Posterior vena cava (tissue), 2 donors: ENCODE measurements at regions not wholly inside any gene's neighbourhood (a gene's known extent, or its start where the extent isn't known, plus 50 kb on each side); places are given as distances from the start of the nearest gene placed in this dataset.

Source experiments
- DNase-seq: peaks from one replicate; pipeline ENCODE4 v3.0.0-alpha.2; 2020; ENCODE audit warnings: low spot score
- intact Hi-C, 2 donors: fragments of 100-400 bp; cut with DNase I; formaldehyde crosslinking; loops; one replicate each; pipeline versions ENCODE4 v1.14.1 to v1.14.2; 2022 to 2023
- donor health status: DM: yes; HTN: yes; CAD: no.
- donor health status: DM: yes; HTN: yes; CAD: no.

GRCh38 chr12:127194176-127194575 is 1072.8 kb upstream of the TMEM132C start:
- intact Hi-C loops, result no loop called here
- no peak for DNase-seq

DNA sequence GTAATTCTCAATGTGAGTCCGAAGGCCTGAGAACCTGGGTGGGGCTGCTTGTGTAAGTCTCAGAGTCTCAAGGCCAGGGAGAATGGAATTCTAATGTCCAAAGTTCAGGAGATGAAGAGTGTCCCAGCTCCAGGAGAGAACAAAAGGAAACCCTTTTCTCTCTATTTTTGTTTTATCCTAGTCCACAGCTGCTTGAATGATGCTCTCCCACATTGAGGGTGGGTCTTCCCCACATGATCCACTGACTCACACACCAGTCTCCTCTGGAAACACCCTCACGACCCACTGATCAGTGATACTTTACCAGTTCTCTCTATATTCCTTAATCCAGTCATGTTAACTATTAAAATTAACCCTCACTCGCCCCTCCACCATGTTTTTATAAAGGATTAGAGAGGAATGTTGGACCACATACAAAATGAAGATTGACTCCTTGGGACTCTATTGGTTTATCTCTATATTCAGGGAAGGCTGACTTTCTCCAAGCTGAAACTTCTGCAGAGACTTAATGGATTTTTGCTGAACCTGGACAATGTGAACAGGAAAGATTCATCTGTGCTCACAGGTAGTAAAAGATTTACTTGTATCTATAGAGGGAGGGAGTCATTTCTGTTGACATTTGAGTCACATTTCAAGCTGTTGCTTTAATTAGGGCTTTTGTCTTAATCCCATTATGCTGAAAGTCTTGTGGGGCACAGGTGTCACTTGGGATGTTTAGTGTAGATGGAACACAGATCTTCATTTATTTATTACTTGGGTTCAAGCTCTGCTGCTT is 1061.0 kb upstream of the TMEM132C start:
- DNase-seq, result no peak
- intact Hi-C loops, result no loop called here

- intact Hi-C loops, result no loop called here
- no peak for DNase-seq
Measured at GRCh38 chr12:127209318-127209717, 1057.7 kb upstream of the TMEM132C start.

GRCh38 chr12:127214186-127214585 is 1052.8 kb upstream of the TMEM132C start:
- intact Hi-C loops, result no loop called here
- no peak for DNase-seq

- intact Hi-C loops, result no loop called here
- DNase-seq, result no peak
Measured at GRCh38 chr12:127223011-127223410, 1044.0 kb upstream of the TMEM132C start.

GRCh38 chr12:127223731-127224130 is 1043.2 kb upstream of the TMEM132C start:
- intact Hi-C loops, result no loop called here
- no peak for DNase-seq

DNA sequence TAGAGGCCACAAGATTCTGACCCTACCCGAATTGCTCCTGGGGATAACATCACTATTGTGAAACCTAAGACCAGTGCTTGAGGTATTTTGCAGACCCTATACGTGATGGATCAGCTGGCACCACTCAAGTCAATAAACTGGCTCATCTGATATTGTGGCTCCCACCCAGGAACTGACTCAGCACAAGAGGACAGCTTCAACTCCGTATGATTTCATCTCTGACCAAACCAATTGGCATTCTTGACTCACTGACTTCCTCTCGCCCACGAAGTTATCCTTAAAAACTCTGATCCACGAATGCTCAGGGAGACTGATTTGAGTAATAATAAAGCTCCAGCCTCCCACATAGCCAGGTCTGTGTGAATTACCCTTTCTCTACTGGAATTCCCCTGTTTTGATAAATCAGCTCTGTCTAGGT is 1036.1 kb upstream of the TMEM132C start:
- intact Hi-C loops, result no loop called here
- no peak for DNase-seq

GRCh38 chr12:127231371-127231770 is 1035.6 kb upstream of the TMEM132C start:
- intact Hi-C loops, result no loop called here
- no peak for DNase-seq

- intact Hi-C loops, result no loop called here
- DNase-seq, result no peak
Measured at GRCh38 chr12:127233016-127233415, 1034.0 kb upstream of the TMEM132C start.

DNA sequence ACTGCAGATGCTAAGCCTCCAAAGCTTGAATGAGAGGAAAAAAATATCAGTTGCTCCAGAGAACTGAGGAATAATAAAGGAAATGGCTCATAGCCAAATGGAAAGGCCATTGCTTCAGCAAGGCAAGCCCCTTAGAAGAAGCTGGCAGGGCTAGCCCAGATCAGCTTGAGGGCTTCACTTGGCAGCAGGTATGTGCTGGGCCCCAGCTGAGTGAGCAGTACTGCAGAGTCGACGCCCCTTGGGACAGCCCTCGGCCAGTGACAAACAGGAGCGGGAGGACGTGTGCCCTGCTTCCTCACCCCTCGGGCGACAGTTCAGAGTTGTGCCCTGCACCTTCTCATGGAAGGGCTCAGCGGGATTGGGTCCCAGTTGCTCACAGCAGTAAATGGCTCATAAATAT is 1031.2 kb upstream of the TMEM132C start:
- intact Hi-C loops, result no loop called here
- DNase-seq, result no peak

DNA sequence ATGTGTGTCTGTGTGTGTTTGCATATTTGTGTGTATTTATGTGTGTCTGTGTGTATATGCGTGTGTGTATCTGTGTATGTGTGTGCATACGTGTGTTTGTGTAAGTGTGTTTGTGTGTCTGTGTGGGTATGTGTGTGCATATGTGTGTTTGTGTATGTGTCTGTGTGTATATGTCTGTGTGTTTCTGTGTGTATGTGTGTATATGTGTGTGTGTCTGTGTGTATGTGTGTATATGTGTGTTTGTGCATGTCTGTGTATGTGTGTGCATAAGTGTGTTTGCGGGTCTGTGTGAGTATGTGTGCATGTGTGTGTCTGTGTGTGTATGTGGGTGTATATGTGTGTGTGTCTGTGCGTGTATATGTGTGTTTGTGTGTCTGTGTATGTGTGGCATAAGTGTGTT is 1030.5 kb upstream of the TMEM132C start:
- intact Hi-C loops, result no loop called here
- no peak for DNase-seq

- DNase-seq, result no peak
- intact Hi-C loops, result no loop called here
Measured at GRCh38 chr12:127237151-127237550, 1029.8 kb upstream of the TMEM132C start.

DNA sequence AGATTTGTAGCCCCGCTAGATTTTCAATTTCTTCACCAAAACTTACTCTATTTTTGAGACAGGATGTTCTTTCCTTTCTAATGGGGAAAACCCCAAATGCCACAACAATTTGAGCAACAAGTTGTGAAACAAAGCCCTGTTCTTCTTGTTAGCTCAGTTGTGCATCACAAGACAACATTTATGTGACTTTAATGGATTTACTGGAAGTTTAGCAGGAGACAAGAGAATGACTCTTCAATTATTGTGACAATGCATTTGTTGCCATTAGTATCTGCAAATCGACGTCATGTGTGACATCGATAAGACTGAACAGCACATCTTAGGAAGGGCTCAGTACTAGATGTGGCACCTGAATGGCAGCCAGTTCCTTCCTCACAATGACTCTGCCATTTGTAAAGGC is 1028.9 kb upstream of the TMEM132C start:
- intact Hi-C loops, result no loop called here
- DNase-seq, result no peak

DNA sequence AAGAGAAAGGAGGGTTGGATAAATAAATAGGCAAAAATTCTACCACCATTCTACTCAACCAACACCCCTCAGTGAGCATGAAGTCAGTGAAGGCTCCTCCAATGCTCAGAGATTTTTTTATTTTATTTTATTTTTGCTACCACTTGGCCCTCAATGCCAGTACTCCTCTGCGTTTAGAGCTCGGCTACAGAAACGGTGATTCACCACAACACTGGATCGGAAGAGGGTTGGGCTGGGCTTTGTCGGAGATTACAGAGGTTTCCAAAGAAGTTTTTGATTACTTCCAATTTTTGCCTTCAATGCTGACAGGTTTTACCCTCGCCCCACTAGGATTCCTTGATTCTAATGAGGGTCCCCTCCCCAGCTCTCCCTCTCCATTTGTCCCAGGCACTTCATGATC is 1027.2 kb upstream of the TMEM132C start:
- intact Hi-C loops, result no loop called here
- DNase-seq, result no peak

- intact Hi-C loops, result no loop called here
- DNase-seq, result no peak
Measured at GRCh38 chr12:127240249-127240929, 1026.6 kb upstream of the TMEM132C start.

- intact Hi-C loops, result no loop called here
- DNase-seq, result no peak
Measured at GRCh38 chr12:127241072-127241817, 1025.7 kb upstream of the TMEM132C start.

- intact Hi-C loops, result no loop called here
Measured at GRCh38 chr12:127245009-127245408, 1022.0 kb upstream of the TMEM132C start.

DNA sequence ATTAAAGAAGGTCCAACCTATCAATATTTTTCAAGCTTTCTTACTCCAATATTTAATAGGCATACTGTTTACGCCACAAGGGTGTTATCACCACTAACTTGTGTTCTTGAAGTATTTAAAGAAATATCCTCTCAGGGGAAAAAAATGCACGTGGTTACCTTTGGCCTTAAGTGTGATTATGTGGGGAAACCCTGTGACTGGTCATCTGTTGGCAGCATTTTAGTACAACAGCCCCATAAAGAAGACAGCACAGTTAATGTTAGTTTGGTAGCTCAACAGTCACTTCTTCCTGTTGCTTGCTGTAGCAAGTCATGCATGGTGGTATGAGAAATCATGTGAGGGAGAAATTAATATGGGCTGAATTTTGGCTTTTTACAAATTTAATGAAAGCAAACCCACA is 1021.5 kb upstream of the TMEM132C start:
- no peak for DNase-seq
- intact Hi-C loops, result no loop called here

More at GRCh38 chr12:127245009-127245408, 1022.0 kb upstream of the TMEM132C start:
- no peak for DNase-seq

DNA sequence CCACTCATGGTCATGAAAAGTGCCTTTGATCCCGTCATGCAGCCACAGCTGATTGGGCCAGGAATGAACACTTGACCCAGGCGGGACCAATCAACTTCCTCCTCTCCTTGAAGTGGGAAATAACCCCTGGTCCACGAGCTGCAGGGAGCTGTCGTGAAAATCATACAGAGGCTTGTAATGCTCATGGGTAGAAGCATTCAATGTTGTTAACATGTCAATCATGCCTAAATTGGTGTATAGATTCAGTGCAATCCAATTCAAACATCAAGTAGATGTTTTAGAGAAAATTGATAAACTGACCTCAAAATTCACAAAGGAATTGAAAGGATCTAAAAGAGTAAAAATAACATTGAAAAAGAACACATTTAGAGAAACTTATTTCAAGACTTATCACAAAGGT is 1019.0 kb upstream of the TMEM132C start:
- no peak for DNase-seq
- intact Hi-C loops, result no loop called here

DNA sequence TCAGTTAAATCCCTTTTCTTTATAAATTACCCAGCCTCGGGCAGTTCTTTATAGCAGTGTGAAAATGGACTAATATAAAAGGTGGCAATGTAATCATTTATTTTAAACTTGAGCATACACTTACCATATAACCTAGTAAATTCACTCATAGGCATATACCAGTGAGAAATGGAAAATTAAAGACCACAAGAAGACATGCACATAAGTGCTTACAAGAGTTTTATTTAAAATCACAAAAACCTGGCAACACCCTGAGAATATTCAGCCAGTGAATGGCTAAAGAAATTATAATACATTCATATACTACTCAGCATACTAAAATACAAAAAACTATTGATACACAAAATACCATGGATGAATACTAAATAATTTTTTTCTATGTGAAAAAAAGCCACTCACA is 1017.5 kb upstream of the TMEM132C start:
- DNase-seq, result no peak
- intact Hi-C loops, result no loop called here
